ENCODE measurements at regions not wholly inside any gene's neighbourhood (a gene's known extent, or its start where the extent isn't known, plus 50 kb on each side); places are given as distances from the start of the nearest gene placed in this dataset.

GRCh38 chr10:47107007-47107747, 192.8 kb upstream of the GDF10 start:
- no peak for DNase-seq

DNA sequence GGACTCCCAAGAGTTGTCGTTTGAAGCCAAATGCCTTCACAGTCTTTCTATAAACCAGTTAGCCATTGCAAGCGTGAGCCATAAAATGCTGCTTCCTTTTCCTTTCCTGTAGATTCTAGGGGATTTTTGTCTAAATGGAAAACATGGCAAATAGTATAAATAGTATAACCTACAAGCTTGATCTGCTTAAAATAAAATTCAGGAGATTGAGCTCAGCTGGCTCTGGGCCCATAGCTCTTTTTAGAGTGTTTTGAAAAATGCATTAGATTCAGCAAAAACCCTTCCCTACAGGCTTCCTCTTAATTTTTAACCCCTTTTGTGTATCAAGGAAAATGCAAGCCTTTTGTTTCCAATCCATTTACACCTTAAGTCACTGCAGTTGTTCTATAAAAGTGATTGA, 190.1 kb upstream of the GDF10 start:
- DNase-seq: no peak

DNA sequence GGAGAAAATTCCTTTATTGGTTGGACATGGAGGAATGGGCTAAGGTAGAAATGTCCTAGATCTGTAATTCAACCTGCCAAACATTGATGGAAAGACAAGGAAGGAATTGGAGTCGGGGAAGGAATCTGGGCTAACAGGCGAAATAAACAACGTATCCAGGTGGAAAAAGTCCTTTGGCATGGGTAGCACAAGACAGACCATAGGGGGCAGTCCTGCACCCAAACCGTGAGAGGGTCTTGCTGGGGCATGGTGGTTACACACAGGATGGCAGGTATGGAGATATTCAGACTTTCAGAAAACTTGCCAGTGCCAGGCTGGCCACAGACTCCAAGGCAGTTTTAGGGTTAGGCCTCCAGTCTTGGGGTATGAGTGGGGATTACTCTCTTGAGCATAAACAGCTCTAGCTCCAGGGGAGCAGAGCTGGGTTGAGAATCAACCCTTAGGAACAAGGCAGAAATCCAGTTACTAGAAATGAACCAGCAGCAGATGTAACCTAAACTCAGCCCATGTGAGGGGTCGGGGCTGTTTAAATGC, 188.6 kb upstream of the GDF10 start:
- no peak for DNase-seq

GRCh38 chr10:47112612-47113011, 187.4 kb upstream of the GDF10 start:
- DNase-seq: no peak

DNA sequence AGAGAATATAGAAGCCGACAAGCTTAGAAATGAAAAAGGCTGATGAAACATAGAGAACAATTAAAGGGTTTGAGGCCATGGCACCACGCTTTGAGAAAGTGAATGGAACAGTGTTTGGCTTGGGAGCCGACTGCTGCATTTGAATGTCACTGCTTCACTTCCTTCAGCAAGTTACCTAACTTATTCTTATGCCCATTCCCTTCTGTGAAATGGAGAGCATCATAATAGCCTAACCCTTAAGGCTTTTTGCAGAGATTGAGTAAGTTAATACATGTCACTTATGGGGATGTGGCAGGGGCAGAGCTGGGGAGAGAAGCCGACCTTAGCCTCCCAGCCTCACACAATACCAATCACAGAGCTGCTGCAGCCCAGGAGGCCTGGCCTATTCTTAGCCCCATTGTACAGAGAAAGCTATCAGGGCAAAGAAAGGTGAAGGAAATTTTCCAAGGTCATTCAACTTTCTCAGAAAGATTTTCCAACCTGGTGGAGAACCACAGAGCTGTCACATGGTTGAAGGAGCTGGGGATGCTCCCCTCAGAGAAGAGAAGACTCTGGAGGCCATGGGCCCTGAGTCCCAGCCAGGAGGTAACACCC, 186.0 kb upstream of the GDF10 start:
- DNase-seq: no peak

DNA sequence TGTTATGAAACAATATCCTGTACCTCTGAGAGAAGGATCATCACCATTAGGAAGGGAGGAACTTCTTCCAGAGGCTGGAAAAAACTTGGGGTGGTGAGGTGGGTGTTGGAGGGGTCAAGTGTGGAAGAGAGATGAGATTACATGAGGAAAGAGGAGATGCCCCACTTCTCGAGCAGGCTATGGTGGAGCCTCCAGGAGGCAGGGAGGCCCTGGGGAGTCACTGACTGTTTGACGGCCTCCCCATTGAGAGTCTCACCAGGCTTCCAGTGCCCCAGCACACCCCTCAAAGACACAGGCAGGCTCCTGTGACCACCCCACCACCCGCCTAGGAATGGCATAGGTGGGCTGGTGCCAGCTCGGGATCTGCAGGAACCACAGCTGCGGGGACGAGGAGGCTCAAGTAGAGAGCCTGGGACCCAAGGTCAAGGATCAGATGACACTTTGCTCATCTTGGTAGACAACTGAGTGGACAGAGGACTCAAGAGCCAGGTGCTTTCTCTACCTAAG, 185.3 kb upstream of the GDF10 start:
- no peak for DNase-seq

GRCh38 chr10:47115322-47115721, 184.7 kb upstream of the GDF10 start:
- DNase-seq: no peak

GRCh38 chr10:47116445-47116844, 183.6 kb upstream of the GDF10 start:
- DNase-seq: no peak

DNA sequence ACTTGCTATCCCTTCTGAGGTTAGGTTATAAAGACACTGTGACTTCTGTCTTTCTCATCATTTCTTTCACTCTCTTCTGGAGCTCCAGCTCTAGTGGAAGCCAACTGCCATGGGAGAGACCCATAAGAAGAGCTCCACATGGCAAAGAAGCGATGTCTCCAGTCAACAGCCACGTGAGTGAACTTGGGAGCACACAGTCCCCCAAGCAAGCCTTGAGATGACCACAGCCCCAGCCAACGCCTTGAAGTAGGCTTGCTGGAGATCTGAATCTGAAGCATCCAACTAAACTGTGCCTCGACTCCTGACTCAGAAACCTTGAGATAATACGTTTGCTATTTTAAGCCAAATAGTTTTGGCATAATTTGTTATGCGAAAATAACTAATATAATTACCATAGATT, 181.7 kb upstream of the GDF10 start:
- no peak for DNase-seq

DNA sequence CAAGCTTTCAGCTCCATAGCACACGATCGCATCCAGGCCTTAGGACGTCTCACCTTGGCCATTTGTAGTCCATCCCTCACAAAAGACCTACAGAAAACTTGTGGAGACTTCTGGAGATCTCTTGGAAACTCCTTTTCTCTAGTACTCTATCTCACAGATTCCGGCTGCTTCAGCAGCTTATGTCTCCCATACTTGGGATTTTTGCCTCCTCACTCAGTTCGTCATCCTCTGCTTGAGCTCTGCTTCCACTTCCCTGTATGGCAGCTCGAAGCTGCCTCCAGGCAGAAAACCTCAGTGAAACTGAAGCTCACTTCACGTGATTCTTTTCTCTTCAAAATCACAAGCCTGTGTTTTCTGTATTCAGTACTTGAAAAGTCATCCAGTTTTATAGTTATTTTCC, 178.7 kb upstream of the GDF10 start:
- no peak for DNase-seq

- no peak for DNase-seq
Observed at GRCh38 chr10:47123716-47124288, 176.2 kb upstream of the GDF10 start.

- DNase-seq: no peak
Observed at GRCh38 chr10:47127188-47127785, 172.7 kb upstream of the GDF10 start.

DNA sequence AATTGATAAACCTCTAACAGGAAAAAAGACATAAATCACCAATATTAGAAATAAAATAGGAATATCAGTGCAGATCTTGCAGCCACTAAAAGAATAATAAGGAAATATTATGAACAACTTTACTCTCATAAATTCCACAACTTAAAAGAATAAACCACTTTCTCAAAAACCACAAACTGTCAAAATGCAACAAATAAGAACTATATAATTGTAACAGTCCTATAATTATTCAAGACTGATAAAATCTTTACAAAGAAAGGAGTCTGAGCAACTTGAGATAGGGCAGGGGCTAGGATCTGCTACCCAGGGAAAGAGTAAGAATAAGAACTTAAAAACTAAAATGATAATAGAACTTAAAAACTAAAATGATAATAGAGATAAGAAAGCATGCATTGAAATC, 169.5 kb upstream of the GDF10 start:
- DNase-seq: no peak

GRCh38 chr10:47133871-47134570, 166.0 kb upstream of the GDF10 start:
- no peak for DNase-seq

- DNase-seq: no peak
Observed at GRCh38 chr10:47136866-47137265, 163.1 kb upstream of the GDF10 start.

DNA sequence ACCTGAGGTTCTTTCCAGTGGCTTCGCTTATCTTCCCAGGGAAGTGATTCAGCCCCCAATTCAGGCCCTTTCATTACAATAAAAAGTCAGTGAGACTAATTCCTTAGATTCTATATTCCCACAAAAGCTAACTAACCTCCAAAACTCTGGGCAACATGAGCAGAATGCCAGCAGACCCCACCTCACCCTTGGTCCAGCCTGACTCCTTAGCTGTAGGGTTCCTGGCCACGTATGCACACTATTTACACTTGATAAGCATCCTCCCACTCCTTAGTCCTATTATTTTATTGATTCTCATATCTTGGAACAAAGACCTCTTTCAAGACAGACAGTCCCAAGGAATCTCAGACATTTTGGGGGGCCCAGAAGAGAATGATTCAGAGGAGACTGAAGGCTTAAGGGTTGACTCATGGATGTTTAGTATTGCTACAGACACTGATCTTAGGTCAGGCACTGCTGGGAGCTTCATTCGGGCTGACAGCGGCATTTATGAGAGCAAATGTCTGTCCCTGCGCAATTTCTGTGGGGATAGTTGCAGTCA, 162.6 kb upstream of the GDF10 start:
- DNase-seq: no peak

DNA sequence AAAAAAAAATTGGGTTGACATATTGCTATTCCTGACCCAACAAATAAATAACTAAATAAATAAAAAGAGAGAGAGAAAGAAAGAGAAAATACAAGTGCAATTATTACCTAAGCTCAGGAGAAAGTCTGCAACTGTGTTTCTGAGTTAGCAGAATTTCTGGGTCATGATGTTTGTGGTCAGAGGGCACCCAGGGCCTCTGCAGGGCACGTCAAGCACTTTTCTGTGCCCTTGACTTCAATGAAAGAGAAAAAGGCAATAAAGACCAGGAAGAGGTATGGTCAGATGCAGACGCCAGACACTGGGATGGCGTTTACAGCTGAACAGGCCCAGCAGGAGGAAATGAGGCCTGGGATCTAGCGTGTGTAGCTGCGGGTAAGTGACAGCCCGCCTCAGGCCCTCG, 160.9 kb upstream of the GDF10 start:
- no peak for DNase-seq

DNA sequence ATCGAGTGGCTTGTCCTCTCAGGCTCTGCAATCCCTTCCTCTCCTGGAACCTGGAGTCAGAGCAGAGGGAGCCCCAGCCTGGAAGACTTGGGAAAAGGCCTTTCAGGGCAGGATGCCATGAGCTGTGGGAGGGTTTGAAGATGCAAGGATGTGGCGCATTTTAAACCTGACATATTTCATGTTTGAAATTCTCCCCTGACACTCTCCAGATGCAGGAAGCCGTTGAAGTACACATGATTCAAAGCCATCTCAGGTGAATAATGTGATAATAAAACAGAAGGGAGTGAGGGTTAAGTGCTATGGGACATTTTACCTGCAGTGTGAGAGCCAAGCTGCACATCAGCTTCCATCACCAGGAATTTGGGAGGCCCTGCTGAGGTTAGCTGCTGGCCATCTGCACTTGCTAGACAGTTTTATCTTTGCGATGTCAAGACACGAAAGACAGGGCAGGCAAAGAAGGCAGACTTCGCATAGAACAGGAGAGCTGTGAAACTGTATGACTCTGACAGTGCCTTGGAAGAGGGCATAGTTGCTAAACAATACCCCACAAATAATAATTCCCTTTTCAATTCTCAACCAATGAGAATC, 159.1 kb upstream of the GDF10 start:
- DNase-seq: no peak

DNA sequence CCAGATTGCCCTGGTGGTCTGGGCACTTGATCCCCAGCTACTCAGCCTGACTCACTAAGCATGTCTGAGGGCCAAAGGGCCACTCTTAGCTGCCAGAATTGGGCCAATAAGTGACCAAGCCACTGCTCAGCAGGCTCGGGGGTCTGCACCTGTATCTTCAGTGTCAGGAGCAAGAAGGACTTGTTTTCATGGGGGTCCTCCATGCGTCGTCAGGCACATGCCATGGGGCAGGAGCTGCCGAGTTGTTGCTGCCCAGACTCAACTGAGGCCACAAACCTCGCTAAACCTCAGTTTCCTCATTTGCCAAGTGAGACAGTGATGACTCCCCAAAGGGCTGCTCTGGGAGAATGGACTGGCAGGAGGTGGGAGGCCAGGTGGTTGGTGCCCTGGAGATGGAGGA, 158.6 kb upstream of the GDF10 start:
- DNase-seq: no peak

DNA sequence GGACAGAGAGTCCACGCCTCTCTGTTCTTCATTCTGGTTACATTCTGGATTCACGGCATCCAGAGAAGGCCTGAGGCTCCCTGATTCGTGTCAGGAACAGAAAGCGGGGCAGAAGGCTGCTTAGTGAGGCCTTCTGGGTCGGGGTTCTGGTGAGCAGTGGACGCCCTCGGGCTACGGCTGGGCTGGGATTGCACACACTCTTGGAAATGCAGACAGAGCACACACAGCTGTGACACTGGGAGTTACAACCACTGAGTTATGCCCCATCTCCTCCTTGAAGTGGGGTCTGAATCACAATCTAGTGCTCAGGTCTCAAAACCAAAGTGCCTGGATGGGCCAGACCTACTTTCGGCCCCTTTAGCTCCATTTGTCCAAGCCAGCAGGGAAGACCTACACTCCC, 156.9 kb upstream of the GDF10 start:
- DNase-seq: no peak

- DNase-seq: no peak
Observed at GRCh38 chr10:47143473-47143872, 156.5 kb upstream of the GDF10 start.

GRCh38 chr10:47144525-47144924, 155.5 kb upstream of the GDF10 start:
- no peak for DNase-seq

All from NCI-H446 treated with DMSO at 0.1 percent for 48 hours (cell line).